Lower leg skin (tissue), 3 donors: ENCODE measurements at regions not wholly inside any gene's neighbourhood (a gene's known extent, or its start where the extent isn't known, plus 50 kb on each side); places are given as distances from the start of the nearest gene placed in this dataset.

Source experiments
- CTCF ChIP-seq, 3 donors: fragments of 450-650 bp; IDR thresholded peaks; one replicate each; pipeline ENCODE4 v1.5.1; 2016; ENCODE audit warnings: antibody characterized with exemption in 3 of 3, mild to moderate bottlenecking in 3 of 3, moderate library complexity in 2 of 3
- POLR2A ChIP-seq, 2 donors: fragments of 450-650 bp; IDR thresholded peaks; one replicate each; pipeline ENCODE4 v1.6.1; 2016 to 2017; ENCODE audit warnings: antibody characterized with exemption in 2 of 2, mild to moderate bottlenecking in 1 of 2, moderate library complexity in 1 of 2

GRCh38 chr3:194245474-194245873 lies 105.7 kb downstream of the CPN2 start:
- TF ChIP-seq CTCF (IDR thresholded peaks at IDR 0.05) (no peak), POLR2A (IDR thresholded peaks at IDR 0.05) (no peak)
